ENCODE measurements at regions not wholly inside any gene's neighbourhood (a gene's known extent, or its start where the extent isn't known, plus 50 kb on each side); places are given as distances from the start of the nearest gene placed in this dataset.
A peak's percentile ranks its signal among the peaks of the same experiment; 100 is the strongest.

- H3K4me3 ChIP-seq (ENCODE audit: low read length) = peak overlapping the region; percentile 82
- peak overlapping the region; percentile 85 for H3K9ac ChIP-seq (ENCODE audit: low read length)
- DNase-seq (ENCODE audit: low read depth) = peak; percentile 54
- H3K27me3 ChIP-seq (replicated peaks; ENCODE audit: control insufficient read depth, insufficient read depth, low read length) = no peaks in the 10 kb centered on the region
- no peaks in the 10 kb centered on the region for H3K36me3 ChIP-seq (ENCODE audit: control insufficient read depth, insufficient read depth, low read length, severe bottlenecking)
- H3K4me1 ChIP-seq (ENCODE audit: control insufficient read depth, insufficient read depth, low read length) = peaks cover 5% of the 10 kb centered on the region
- H3K9me3 ChIP-seq (ENCODE audit: control insufficient read depth, low read length) = no peaks in the 10 kb centered on the region
Observed at GRCh38 chr9:6703898-6704639, 53.7 kb upstream of the KDM4C start.

GRCh38 chr9:6702707-6703106 lies 55.1 kb upstream of the KDM4C start:
- H3K4me1 ChIP-seq (ENCODE audit: control insufficient read depth, insufficient read depth, low read length) = peaks cover 5% of the 10 kb centered on the region
- H3K9me3 ChIP-seq (ENCODE audit: control insufficient read depth, low read length) = no peaks in the 10 kb centered on the region
- no peak for DNase-seq (ENCODE audit: low read depth)
- H3K4me3 ChIP-seq (ENCODE audit: low read length) = no peak overlapping the region
- H3K9ac ChIP-seq (ENCODE audit: low read length) = no peak overlapping the region
- no peaks in the 10 kb centered on the region for H3K27me3 ChIP-seq (replicated peaks; ENCODE audit: control insufficient read depth, insufficient read depth, low read length)
- no peaks in the 10 kb centered on the region for H3K36me3 ChIP-seq (ENCODE audit: control insufficient read depth, insufficient read depth, low read length, severe bottlenecking)

GRCh38 chr9:6696178-6696577 lies 50.6 kb upstream of the GLDC start:
- H3K27me3 ChIP-seq (replicated peaks; ENCODE audit: control insufficient read depth, insufficient read depth, low read length) = no peaks in the 10 kb centered on the region
- no peak overlapping the region for H3K4me3 ChIP-seq (ENCODE audit: low read length)
- no peak for DNase-seq (ENCODE audit: low read depth)

GRCh38 chr9:6695121-6695814 lies 49.7 kb upstream of the GLDC start:
- no peak for DNase-seq (ENCODE audit: low read depth)
- no peak overlapping the region for H3K9ac ChIP-seq (ENCODE audit: low read length)
- no peaks in the 10 kb centered on the region for H3K4me1 ChIP-seq (ENCODE audit: control insufficient read depth, insufficient read depth, low read length)
- H3K9me3 ChIP-seq (ENCODE audit: control insufficient read depth, low read length) = no peaks in the 10 kb centered on the region
- H3K36me3 ChIP-seq (ENCODE audit: control insufficient read depth, insufficient read depth, low read length, severe bottlenecking) = no peaks in the 10 kb centered on the region
- no peaks in the 10 kb centered on the region for H3K27me3 ChIP-seq (replicated peaks; ENCODE audit: control insufficient read depth, insufficient read depth, low read length)
- no peak overlapping the region for H3K4me3 ChIP-seq (ENCODE audit: low read length)

More at GRCh38 chr9:6696178-6696577, 50.6 kb upstream of the GLDC start:
- no peaks in the 10 kb centered on the region for H3K9me3 ChIP-seq (ENCODE audit: control insufficient read depth, low read length)
- no peaks in the 10 kb centered on the region for H3K4me1 ChIP-seq (ENCODE audit: control insufficient read depth, insufficient read depth, low read length)
- no peak overlapping the region for H3K9ac ChIP-seq (ENCODE audit: low read length)
- H3K36me3 ChIP-seq (ENCODE audit: control insufficient read depth, insufficient read depth, low read length, severe bottlenecking) = no peaks in the 10 kb centered on the region
